NCI-H460 (cell line): ENCODE measurements at regions not wholly inside any gene's neighbourhood (a gene's known extent, or its start where the extent isn't known, plus 50 kb on each side); places are given as distances from the start of the nearest gene placed in this dataset.
"Not testable (repeated sequence)": the region's sequence is repeated elsewhere in the genome, so short reads cannot be mapped to it uniquely, and the experiment has no call there.

Source experiments
- DNase-seq: peaks from one replicate; pipeline ENCODE4 v3.0.0-alpha.2; 2016; ENCODE audit warnings: low read depth; ENCODE audit errors: extremely low read depth

DNA sequence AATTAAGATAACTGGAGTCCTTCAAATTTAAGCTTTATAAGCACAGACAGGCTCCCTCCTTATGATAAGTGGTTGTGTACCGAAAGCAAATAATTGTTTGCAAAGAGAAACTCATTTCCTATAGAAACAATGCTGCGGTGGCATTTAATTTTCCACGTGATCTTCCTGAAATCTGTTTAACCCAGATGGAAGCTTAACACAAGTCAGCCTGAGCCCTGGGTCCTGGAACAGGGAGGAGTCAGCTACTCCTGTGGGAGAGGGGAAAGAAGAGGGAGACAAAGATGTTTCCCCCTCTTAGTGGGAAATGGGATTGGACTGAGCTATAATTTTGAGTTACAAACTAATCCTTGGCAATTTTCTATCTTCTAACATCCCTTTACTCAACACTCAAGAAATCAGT is 136.5 kb downstream of the ELOVL4 start:
- DNase-seq = no peak

- DNase-seq = no peak
Measured at GRCh38 chr6:79810185-79810705, 137.1 kb downstream of the ELOVL4 start.

GRCh38 chr6:79808921-79809320 is 138.4 kb downstream of the ELOVL4 start:
- DNase-seq = no peak

DNA sequence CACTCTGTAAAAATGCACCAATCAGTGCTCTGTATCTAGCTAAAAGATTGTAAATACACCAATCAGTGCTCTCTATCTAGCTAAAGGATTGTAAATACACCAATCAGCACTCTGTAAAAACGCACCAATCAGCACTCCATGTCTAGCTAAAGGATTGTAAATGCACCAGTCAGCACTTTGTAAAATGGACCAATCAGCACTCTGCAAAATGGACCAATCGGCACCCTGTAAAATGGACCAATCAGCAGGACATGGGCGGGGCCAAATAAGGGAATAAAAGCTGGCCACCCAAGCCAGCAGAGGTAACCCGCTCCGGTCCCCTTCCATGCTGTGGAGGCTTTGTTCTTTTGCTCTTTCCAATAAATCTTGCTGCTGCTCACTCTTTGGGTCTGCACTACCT is 140.7 kb downstream of the ELOVL4 start:
- not testable (repeated sequence) for DNase-seq

DNA sequence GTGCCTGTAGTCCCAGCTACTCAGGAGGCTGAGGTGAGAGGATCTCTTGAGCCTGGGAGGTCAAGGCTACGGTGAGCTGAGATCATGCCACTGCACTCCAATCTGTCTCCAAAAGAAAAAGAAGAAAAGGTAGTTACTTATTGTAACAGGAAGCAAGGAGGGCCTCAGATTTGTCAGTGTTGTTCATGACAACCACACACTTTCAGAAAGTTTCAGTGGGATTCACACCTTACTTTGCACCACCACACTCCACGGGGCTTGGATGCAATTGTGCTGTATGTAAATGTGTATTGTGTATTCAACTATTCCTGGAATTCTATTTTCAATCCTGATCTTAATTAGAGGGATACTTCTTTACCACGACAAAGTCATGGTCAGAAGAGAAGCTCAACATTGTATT is 142.6 kb downstream of the ELOVL4 start:
- no peak for DNase-seq

DNA sequence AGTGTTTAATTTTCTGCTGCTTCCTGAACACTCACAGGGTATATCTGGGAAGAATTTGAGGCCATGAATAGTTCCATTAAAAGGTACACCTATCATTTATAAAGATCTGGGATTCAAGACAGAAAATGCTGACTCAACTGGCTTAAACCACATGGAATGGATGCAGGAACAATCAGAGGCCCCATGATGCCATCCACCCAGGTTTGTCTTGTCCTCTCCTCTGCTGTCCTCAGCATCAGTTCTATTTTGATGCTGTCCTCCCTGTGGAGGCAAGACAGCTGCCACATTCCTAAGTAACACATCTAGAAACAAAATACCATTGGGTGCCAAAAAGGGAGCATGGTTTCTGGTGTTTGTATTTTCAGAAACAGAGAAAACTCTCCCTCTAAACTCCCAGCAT is 143.4 kb downstream of the ELOVL4 start:
- DNase-seq = no peak

- DNase-seq = no peak
Measured at GRCh38 chr6:79802657-79803300, 144.6 kb downstream of the ELOVL4 start.

DNA sequence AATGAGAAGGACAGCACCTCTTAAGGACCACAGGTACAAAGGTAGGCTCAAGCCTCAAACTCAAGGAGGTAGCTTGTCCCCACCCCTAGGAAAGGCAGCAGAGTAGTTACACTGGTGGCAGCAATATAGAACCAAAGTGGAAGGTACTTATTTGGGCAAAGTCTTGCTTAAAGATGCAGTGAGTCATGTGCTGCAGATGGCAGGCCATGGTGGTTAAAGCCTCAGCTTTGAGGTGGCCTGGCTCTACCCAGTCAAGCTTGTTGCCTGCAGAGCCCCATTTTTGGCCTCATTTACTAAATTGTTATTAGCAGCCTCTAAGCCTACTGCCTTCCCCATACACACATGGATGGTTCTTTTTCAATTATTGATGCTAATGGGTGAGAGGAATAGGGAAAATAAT is 146.0 kb downstream of the ELOVL4 start:
- DNase-seq = no peak

GRCh38 chr6:79798841-79799240 is 148.5 kb downstream of the ELOVL4 start:
- DNase-seq = no peak

- DNase-seq = no peak
Measured at GRCh38 chr6:79797912-79798311, 149.4 kb downstream of the ELOVL4 start.

DNA sequence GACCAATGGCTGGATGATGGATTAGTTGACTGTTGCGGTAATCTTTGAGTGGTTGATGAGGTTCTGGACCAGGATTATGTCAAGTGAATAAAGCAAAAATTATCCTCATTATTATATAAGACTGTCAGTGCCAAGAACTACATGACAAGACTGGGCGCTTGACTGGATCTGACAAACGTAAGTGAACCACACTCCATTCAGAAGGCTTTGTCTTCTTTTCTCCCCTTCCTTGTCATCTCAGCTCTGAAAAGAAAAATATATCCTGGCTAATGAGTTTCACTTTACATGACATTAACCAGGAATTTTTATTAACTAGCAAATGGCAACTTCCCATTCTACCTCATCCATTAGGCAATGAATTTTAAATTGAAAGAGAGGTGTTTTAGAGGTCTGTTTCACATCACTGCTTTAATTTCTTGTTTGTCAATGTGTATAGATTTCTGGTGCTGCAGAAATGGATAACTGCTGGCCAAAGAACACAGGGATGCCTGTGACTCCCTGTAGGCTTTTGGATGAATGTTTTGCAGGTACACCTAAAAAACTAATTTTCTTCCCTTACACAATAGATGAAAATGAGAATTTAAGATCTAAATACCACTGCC is 150.1 kb downstream of the ELOVL4 start:
- DNase-seq = no peak

GRCh38 chr6:79796197-79796596 is 151.2 kb downstream of the ELOVL4 start:
- no peak for DNase-seq

GRCh38 chr6:79789896-79790295 is 157.5 kb downstream of the ELOVL4 start:
- DNase-seq = no peak

DNA sequence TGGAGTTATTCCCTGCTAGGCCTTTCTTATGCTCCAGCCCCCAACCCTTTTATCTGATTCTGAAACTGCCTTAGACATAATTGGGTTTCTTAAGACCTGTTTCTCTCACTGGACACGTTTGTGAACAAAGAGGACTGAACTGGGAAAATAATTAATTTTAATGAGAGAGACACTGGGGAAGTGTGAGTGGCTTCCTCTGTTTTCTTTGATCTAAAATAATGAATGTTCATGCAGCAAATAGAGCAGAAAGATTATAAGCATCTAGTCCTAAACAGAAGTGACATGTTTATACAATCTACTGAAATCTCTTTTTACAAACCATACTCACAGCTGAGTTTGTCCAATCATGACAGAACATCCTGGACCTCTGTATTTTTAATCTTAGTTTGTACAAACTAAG is 157.6 kb downstream of the SH3BGRL2 start:
- no peak for DNase-seq

- no peak for DNase-seq
Measured at GRCh38 chr6:79787626-79788025, 156.5 kb downstream of the SH3BGRL2 start.

GRCh38 chr6:79784395-79784753 is 153.2 kb downstream of the SH3BGRL2 start:
- DNase-seq = no peak

DNA sequence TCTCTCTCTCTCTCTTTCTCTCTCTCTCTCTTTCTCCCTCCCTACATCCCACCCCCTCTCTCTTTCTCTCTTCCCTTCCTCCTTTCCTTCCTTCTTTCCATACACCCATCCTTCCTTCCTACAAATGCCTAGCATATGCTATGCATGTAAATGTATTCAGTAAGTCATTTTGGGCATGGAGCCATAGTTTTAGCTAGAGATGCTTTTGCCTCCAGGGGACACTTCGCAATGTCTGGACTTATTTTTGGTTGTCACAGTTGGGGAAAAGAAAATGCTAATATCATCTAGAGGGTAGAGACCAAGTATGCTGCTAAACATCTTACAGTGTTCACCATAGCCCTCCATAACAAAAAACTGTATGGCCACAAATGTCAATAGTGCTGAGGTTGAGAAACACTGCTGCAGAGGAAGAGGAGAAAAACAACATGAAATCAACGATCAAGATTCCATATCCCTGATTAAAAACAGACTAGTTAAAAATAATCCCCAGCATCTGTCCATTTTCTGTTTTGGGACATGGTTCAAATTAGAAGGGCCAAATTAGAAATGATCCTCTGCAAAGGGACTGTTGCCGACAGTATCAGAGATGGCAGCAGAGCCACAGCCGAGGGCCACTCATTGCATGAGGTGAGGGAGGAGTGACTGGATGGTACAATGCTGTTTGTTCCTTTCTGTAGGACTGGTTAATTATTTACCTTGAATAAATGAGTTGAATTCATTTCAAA is 152.7 kb downstream of the SH3BGRL2 start:
- DNase-seq = no peak

GRCh38 chr6:79782792-79783580 is 151.9 kb downstream of the SH3BGRL2 start:
- no peak for DNase-seq

DNA sequence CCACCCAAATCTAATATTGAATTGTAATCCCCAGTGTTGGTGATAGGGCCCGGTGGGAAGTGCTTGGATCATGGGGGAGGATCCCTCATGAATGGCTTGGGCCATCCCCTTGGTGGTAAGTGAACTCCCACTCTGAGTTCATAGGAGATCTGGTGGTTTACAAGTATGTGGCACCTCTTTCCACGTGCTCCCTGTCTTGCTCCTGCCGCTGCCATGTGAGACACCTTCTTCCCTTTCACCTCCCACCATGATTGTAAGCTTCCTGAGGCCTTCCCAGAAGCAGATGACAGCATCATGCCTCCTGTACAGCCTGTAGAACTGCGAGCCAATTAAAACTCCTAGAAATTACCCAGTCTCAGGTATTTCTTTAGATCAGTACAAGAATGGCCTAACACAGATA is 150.8 kb downstream of the SH3BGRL2 start:
- no peak for DNase-seq

DNA sequence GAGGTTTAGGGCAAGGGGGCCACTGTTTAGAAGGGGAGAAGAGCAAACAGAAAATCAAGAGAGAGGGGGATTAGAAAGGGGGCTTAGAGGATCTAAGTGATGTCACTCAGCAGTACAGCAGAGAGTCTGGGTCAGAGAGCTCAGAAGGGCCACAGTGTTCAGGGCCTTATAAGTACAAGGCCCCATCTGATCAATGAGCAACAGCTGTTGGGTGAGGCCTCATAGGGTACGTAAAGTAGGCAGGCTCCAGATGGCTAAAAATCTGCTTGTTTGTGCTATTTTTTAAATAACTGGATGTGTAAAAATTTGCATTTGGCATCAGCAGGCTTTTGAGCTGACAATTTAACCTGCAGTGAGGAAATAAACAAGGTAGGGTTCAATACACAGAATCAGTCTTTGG is 149.8 kb downstream of the SH3BGRL2 start:
- no peak for DNase-seq

GRCh38 chr6:79778816-79779215 is 147.7 kb downstream of the SH3BGRL2 start:
- no peak for DNase-seq
